ENCODE measurements at regions not wholly inside any gene's neighbourhood (a gene's known extent, or its start where the extent isn't known, plus 50 kb on each side); places are given as distances from the start of the nearest gene placed in this dataset.

DNA sequence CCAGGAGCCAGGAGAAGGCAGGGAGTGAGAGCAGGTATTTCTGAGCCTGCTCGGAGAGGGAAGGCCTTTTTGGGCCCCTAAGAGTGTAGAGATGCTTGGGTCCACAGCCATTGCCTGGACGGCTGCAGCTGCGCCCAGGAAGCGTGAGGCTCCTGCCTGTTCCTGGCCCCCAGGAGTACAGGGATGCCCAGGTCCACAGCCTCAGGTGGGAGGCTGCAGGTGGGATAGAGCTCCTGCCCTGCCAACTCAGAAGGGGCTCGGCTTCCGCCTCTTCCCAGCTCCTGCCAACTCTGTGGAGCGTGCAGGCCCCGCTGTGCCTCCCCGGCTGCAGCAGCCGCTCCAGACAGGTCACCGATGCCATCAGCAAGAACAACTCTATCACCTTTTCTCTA lies 351.0 kb upstream of the PCDH20 start:
- Mint-ChIP-seq H3K27ac (no peak overlapping the region), H3K27me3 (no peaks in the 10 kb centered on the region), H3K36me3 (no peaks in the 10 kb centered on the region), H3K4me3 (no peak overlapping the region), H3K9me3 (peaks cover 0 to 8% (median 4%) of the 10 kb centered on the region in 7 donors), H3K4me1 (no peaks in the 10 kb centered on the region)
- ATAC-seq (ENCODE audit: low read depth in 2 of 2) (no peak), DNase-seq (no peak)

DNA sequence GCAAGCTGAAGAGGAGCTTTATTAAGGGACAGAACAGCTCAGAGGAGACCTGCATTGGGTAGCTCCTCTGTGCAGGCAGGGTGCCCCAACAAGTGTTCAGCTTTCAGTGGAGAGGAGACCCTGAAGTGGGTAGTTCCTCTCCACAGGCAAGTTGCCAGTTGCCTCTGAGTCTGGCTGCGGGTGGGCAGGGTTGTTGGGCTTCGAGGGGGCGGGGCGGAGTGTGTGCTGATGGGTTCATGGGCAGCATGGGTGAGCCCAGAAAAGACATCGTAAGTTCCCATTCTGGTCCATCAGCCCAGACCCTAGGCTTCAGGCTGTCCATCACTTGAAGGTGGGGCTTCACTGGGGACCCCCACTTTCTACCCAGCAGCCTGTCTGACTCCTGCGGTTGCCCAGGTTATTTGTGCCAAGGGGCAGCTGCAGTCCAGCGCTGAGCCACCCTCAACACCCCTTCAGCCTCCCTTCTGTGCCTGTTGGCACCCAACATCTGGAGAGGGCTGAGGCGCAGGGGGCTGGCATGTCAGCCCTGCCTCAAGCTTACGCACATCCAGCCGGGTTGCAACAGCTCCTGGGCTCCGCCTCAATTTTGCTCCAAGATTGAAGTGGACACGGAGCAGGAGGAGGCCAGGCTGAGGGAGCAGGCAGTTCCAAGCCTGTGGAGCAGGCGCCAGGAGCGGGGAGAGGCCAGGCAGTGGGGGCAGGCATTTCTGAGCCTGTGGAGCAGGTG lies 350.5 kb upstream of the PCDH20 start:
- ATAC-seq (ENCODE audit: low read depth in 2 of 2) = no peak
- Mint-ChIP-seq H3K27me3 (no peaks in the 10 kb centered on the region), H3K4me3 (no peak overlapping the region), H3K36me3 (no peaks in the 10 kb centered on the region), H3K27ac (no peak overlapping the region), H3K4me1 (no peaks in the 10 kb centered on the region), H3K9me3 (peaks cover 0 to 8% (median 3%) of the 10 kb centered on the region in 7 donors)
- DNase-seq = no peak

DNA sequence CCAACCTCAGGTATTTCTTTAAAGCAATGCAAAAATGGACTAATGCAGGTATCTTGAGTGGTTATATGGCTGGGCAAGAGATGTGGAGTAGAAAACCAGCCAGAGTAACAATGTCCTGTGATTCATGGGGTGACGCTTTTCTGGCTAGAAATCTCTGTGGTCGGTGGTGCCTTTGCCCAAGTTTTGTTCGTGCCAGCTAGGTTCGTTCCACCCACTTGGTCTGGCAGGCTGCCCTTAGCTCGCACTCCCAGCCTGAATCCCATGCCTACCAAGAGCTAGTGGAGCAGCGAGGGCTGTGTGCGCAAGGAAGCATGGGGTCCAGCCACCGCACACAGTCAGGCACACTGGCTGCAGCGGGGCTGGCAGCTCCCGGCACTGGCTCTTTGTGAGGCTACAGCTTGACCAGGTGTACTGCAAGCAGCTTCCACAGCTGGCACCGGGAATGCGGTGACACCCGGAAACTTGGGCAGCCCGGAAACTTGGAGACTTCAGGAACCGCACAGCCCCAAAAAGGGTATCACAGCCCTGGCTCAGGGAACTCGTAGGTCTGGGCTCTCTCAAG lies 349.6 kb upstream of the PCDH20 start:
- Mint-ChIP-seq H3K36me3 (no peaks in the 10 kb centered on the region), H3K4me1 (no peaks in the 10 kb centered on the region), H3K27me3 (no peaks in the 10 kb centered on the region), H3K9me3 (peaks cover 0 to 6% (median 2%) of the 10 kb centered on the region in 7 donors), H3K27ac (no peak overlapping the region), H3K4me3 (no peak overlapping the region)
- DNase-seq (no peak), ATAC-seq (ENCODE audit: low read depth in 2 of 2) (no peak)

DNA sequence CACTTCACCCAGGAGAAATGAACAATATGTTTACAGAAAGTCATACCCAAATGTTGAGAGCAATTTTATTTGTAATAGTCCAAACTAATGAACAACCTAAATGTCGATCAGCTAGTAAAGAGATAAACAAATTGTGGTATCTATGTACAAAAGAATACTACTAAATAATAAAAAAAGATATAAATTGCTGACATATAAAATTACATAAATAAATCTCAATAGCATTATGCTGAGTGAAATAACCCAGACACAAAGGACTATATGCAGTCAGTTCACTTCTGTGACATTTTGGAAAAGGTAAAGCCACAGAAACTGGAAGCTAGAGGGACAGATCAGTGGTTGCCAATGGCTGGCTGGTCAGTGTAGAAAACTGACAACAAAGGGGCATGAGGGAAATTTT lies 346.0 kb upstream of the PCDH20 start:
- Mint-ChIP-seq H3K27me3 (no peaks in the 10 kb centered on the region), H3K4me3 (no peak overlapping the region), H3K36me3 (no peaks in the 10 kb centered on the region), H3K9me3 (peaks cover 0 to 18% (median 2%) of the 10 kb centered on the region in 7 donors), H3K4me1 (no peaks in the 10 kb centered on the region), H3K27ac (no peak overlapping the region)
- DNase-seq (no peak), ATAC-seq (ENCODE audit: low read depth in 2 of 2) (no peak)

DNA sequence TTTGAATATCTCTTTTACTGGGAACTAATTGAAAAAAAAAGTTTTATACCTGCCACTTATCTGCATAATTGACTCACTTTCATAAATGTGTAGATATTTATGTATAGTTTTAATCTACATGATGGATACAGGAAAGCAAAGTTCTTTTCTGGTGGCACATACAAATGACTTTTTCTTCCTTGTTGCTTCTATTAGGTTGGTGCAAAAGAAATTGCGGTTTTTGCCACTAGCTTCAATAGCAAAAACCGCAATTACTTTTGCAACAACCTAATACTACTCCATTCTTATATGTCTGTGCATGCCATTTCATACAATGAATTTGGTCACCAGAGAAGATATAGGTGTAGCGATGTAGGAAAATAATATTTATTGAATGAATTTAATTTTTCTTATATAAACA lies 344.5 kb upstream of the PCDH20 start:
- no peaks in the 10 kb centered on the region for H3K36me3 Mint-ChIP-seq
- DNase-seq = no peak
- no peaks in the 10 kb centered on the region for H3K4me1 Mint-ChIP-seq
- no peaks in the 10 kb centered on the region for H3K27me3 Mint-ChIP-seq
- no peak for ATAC-seq (ENCODE audit: low read depth in 2 of 2)
- H3K4me3 Mint-ChIP-seq = no peak overlapping the region
- no peak overlapping the region for H3K27ac Mint-ChIP-seq
- peaks cover 0 to 27% (median 3%) of the 10 kb centered on the region in 7 donors for H3K9me3 Mint-ChIP-seq

DNA sequence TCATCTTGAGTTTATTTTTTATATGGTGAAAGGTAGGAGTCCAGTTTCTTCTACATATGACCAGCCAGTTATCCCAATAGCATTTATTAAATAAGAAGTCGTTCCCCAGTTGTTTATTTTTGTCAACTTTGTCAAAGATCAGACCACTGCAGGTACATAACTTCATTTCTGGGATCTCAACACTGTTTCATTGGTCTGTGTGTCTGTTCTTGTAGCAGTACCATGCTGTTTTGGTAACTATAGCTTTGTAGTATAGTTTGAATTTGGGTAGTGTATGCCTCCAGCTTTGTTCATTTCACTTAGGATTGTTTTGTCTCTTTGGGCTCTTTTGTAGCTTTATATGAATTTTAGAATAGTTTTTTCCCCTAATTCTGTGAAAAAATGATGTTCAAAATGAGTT lies 340.4 kb upstream of the PCDH20 start:
- Mint-ChIP-seq H3K4me3 (no peak overlapping the region), H3K36me3 (no peaks in the 10 kb centered on the region), H3K27me3 (no peaks in the 10 kb centered on the region), H3K27ac (no peak overlapping the region), H3K4me1 (no peaks in the 10 kb centered on the region), H3K9me3 (peaks cover 2 to 24% (median 8%) of the 10 kb centered on the region in 7 donors)
- ATAC-seq (ENCODE audit: low read depth in 2 of 2) (no peak), DNase-seq (no peak)

DNA sequence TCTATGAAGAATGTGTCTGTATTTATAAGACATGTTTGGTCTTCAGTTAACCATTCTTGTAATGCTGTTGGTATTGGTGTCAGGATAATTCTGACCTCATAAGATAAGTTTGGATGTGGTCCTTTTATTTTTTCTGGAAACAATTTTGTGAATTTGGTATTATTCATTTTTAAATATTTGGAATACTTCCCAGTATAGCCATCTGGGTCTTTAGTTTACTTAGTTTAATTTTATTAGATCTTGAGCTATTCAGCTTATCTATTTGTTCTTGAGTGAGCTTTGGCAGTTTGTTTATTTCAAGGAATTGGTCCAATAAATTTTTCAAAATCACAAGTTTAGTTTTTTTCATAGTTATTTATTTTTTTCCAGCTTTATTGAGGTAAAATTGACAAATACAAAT lies 335.4 kb upstream of the PCDH20 start:
- H3K4me3 Mint-ChIP-seq = no peak overlapping the region
- H3K9me3 Mint-ChIP-seq = peaks cover 2 to 19% (median 10%) of the 10 kb centered on the region in 7 donors
- DNase-seq (no peak), ATAC-seq (ENCODE audit: low read depth in 2 of 2) (no peak)
- H3K4me1 Mint-ChIP-seq = no peaks in the 10 kb centered on the region
- no peaks in the 10 kb centered on the region for H3K36me3 Mint-ChIP-seq
- no peaks in the 10 kb centered on the region for H3K27me3 Mint-ChIP-seq
- no peak overlapping the region for H3K27ac Mint-ChIP-seq

DNA sequence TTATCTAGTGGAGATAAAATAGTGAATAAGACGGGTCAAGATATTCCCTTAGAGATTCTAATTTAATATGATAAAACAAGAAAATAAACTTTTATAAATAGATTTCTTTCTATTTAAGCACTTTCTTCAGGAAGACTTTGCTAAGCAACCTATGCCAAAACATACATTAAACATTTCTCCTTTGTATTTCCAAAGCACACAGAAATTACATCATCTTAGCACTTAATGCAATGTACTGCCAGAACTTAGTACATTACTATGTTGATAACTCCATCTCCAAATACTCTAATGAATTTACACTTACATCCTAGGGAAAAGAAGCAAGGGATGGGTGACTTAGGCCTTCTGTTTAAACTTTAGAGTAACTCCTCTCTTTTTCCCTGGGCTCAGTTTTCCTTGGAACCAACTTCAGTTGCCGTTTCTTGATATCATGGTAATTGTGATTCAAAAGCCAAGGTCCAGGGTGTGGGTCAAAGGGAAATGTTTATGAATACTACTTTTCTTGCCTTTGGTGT lies 322.6 kb upstream of the PCDH20 start:
- Mint-ChIP-seq H3K4me3 (no peak overlapping the region), H3K4me1 (no peaks in the 10 kb centered on the region), H3K9me3 (peaks cover 0 to 6% (median 3%) of the 10 kb centered on the region in 7 donors), H3K36me3 (no peaks in the 10 kb centered on the region), H3K27ac (no peak overlapping the region), H3K27me3 (no peaks in the 10 kb centered on the region)
- no peak for ATAC-seq (ENCODE audit: low read depth in 2 of 2)
- no peak for DNase-seq

DNA sequence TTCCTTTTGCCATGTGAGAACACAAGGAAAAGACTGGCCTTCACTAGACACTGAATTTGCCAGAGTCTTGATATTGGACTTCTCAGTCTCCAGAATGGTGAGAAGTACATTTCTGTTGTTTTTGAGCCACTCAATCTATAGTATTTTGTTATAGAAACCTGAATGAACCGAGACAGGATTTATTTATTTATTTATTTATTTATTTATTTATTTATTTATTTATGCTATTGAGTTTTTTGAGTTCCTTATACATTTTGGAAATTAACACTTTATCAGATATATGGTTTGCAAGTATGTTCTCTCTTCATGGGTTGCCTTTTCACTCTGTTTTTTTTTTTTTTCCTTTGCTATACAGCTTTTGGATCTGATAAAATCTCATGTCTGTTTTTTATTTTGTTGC lies 319.0 kb upstream of the PCDH20 start:
- no peaks in the 10 kb centered on the region for H3K4me1 Mint-ChIP-seq
- no peaks in the 10 kb centered on the region for H3K27me3 Mint-ChIP-seq
- H3K9me3 Mint-ChIP-seq = peaks cover 0 to 9% (median under 1%) of the 10 kb centered on the region in 7 donors
- H3K27ac Mint-ChIP-seq = no peak overlapping the region
- DNase-seq (no peak), ATAC-seq (ENCODE audit: low read depth in 2 of 2) (no peak)
- H3K4me3 Mint-ChIP-seq = no peak overlapping the region
- no peaks in the 10 kb centered on the region for H3K36me3 Mint-ChIP-seq

DNA sequence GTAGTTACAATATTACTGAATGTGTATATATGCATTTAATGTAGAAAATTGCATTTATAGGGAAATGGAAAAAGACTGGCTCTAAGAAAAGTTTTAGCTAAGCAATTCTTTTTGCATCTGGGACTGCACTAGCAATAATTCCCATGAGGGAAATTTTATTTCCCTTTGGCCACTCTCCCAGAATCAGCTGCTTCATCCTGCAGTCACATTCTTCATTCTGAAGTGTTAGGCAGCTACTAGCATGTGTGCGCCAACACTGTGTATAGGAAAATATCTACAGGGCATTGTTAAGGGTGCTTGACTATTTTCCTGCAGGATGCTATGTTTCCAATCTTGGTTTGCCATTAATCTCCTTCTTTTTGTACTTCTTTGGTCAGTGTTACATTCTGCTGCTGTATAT lies 312.8 kb upstream of the PCDH20 start:
- DNase-seq (no peak), ATAC-seq (ENCODE audit: low read depth in 2 of 2) (no peak)
- peaks cover 0 to 14% (median 4%) of the 10 kb centered on the region in 7 donors for H3K9me3 Mint-ChIP-seq
- H3K4me1 Mint-ChIP-seq = no peaks in the 10 kb centered on the region
- H3K4me3 Mint-ChIP-seq = no peak overlapping the region
- no peak overlapping the region for H3K27ac Mint-ChIP-seq
- H3K27me3 Mint-ChIP-seq = no peaks in the 10 kb centered on the region
- H3K36me3 Mint-ChIP-seq = no peaks in the 10 kb centered on the region

DNA sequence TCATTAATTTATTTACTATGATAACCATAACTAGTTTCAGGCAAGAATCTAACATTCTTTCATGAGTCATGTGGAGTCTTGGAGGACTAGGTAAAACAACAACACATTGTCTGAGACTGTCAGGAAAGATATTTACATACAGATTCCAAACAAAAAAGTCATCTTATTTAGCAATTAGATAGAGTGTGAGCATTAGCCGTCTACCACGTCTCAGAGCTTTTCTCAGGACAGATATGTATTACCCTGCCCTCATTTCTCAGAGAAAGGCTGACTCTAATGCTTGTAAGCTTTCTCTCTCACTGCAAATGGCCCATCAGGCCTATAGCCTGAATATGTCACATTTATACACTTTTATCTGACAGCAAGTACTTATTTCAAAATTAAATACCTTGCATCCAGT lies 312.1 kb upstream of the PCDH20 start:
- H3K36me3 Mint-ChIP-seq = no peaks in the 10 kb centered on the region
- ATAC-seq (ENCODE audit: low read depth in 2 of 2) (no peak), DNase-seq (no peak)
- no peak overlapping the region for H3K27ac Mint-ChIP-seq
- H3K27me3 Mint-ChIP-seq = no peaks in the 10 kb centered on the region
- H3K4me3 Mint-ChIP-seq = no peak overlapping the region
- no peaks in the 10 kb centered on the region for H3K4me1 Mint-ChIP-seq
- peaks cover 0 to 16% (median 4%) of the 10 kb centered on the region in 7 donors for H3K9me3 Mint-ChIP-seq

DNA sequence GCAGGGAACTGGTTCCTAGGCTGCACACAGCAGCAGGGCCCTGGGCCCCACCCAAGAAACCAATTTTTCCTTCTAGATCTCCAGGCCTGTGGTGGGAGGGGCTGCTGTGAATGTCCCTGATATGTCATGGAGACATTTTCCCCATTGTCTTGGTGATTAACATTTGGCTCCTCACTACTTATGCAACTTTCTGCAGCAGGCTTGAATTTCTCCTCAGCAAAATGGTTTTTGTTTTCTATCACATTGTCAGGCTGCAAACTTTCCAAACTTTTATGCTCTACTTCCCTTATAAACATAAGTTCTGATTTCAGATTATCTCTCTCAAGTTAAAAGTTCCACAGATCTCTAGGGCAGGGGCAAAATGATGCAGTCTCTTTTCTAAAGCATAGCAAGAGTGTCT lies 310.2 kb upstream of the PCDH20 start:
- no peak for DNase-seq
- Mint-ChIP-seq H3K36me3 (no peaks in the 10 kb centered on the region), H3K27me3 (no peaks in the 10 kb centered on the region), H3K9me3 (peaks cover 0 to 14% (median 6%) of the 10 kb centered on the region in 7 donors), H3K27ac (no peak overlapping the region), H3K4me3 (no peak overlapping the region), H3K4me1 (no peaks in the 10 kb centered on the region)
- ATAC-seq (ENCODE audit: low read depth in 2 of 2) = no peak

DNA sequence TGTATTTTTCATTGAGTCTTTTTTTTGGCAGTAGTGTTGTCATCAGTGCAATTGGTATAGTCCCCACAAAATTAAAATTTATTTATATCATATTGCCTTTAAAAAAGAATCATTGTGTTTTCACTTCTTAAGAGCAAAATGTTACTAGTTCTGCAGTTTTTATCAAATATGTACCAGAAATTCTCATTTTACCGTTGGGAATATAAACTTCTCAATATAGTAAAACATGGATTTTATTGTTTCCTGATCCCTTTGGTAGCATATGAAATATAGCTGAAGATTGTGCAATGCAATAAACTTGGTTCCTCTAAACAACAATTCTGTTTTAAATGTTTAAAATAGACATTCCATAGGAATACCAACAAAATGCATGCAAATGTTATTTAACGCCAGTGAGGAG lies 306.5 kb upstream of the PCDH20 start:
- Mint-ChIP-seq H3K27ac (no peak overlapping the region), H3K27me3 (no peaks in the 10 kb centered on the region), H3K4me3 (no peak overlapping the region), H3K4me1 (no peaks in the 10 kb centered on the region), H3K9me3 (peaks cover 0 to 25% (median 7%) of the 10 kb centered on the region in 7 donors), H3K36me3 (no peaks in the 10 kb centered on the region)
- DNase-seq (no peak), ATAC-seq (ENCODE audit: low read depth in 2 of 2) (no peak)

DNA sequence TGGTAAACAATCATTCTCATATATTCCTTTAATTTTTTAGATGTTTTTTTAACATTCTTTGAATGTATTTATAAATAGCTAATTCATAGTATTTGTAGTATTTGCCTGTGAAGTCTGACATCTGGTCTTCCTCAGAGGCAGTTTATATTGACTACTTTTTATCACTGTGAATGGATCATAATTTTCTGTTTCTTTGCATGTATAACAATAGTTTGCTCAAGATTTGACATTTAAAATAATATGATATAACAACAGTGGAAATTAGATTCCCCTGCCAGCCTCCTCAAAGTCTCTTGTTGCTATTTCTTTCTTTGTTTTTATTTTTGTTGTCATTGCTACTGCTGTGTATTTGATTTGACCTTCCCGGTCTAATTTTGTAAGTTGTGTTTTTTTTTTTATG lies 297.0 kb upstream of the PCDH20 start:
- H3K9me3 Mint-ChIP-seq = peaks cover 1 to 16% (median 3%) of the 10 kb centered on the region in 7 donors
- H3K4me1 Mint-ChIP-seq = no peaks in the 10 kb centered on the region
- H3K27ac Mint-ChIP-seq = no peak overlapping the region
- no peaks in the 10 kb centered on the region for H3K27me3 Mint-ChIP-seq
- H3K4me3 Mint-ChIP-seq = no peak overlapping the region
- H3K36me3 Mint-ChIP-seq = no peaks in the 10 kb centered on the region
- DNase-seq = no peak
- ATAC-seq (ENCODE audit: low read depth in 2 of 2) = no peak
